ENCODE measurements at regions not wholly inside any gene's neighbourhood (a gene's known extent, or its start where the extent isn't known, plus 50 kb on each side); places are given as distances from the start of the nearest gene placed in this dataset.
A peak's percentile ranks its signal among the peaks of the same experiment; 100 is the strongest.

GRCh38 chr13:50389726-50390125 is 374.5 kb downstream of the KCNRG start:
- no peaks in the 10 kb centered on the region for H3K9me3 ChIP-seq (ENCODE audit: control insufficient read depth, insufficient read depth, low read depth, low read length)
- TF ChIP-seq CTCF (conservative IDR thresholded peaks at IDR 0.05 in 1 of 2, IDR thresholded peaks at IDR 0.05 in 1 of 2; ENCODE audit: low read depth in 1 of 2, low read length in 2 of 2) (no peak), EZH2 (IDR thresholded peaks at IDR 0.05; ENCODE audit: low read length, missing control alignments) (no peak)
- no peak overlapping the region for H3K9ac ChIP-seq (ENCODE audit: insufficient read depth, low read length)
- no peak overlapping the region for H3K27ac ChIP-seq (ENCODE audit: insufficient read depth, low read length)
- DNase-seq (ENCODE audit: low read depth in 2 of 2), result peak in 1 of 2 donors; percentile 32
- H3K4me2 ChIP-seq (ENCODE audit: extremely low read depth, insufficient read depth, low read length), result no peak overlapping the region
- no peaks in the 10 kb centered on the region for H3K36me3 ChIP-seq (ENCODE audit: control insufficient read depth, insufficient read depth, low read length)
- no peaks in the 10 kb centered on the region for H3K27me3 ChIP-seq (ENCODE audit: control insufficient read depth, insufficient read depth, low read length)
- no peaks in the 10 kb centered on the region for H4K20me1 ChIP-seq (ENCODE audit: control insufficient read depth, extremely low read depth, insufficient read depth, low read length)
- H3K4me1 ChIP-seq (ENCODE audit: control insufficient read depth, extremely low read depth, insufficient read depth, low read length), result peaks cover 7% of the 10 kb centered on the region
- no peaks in the 10 kb centered on the region for H3K79me2 ChIP-seq (ENCODE audit: control insufficient read depth, insufficient read depth, low read length)
- no peak overlapping the region for H2AFZ ChIP-seq (ENCODE audit: low read length)
- H3K4me3 ChIP-seq (replicated peaks in 1 of 4; ENCODE audit: control extremely low read depth in 1 of 4, insufficient read depth in 1 of 4, low read depth in 3 of 4, low read length in 4 of 4), result no peak overlapping the region

- H3K9ac ChIP-seq (ENCODE audit: insufficient read depth, low read length), result no peak overlapping the region
- DNase-seq (ENCODE audit: low read depth in 2 of 2), result no peak
- no peak overlapping the region for H3K4me2 ChIP-seq (ENCODE audit: extremely low read depth, insufficient read depth, low read length)
- H4K20me1 ChIP-seq (ENCODE audit: control insufficient read depth, extremely low read depth, insufficient read depth, low read length), result no peaks in the 10 kb centered on the region
- no peak overlapping the region for H3K27ac ChIP-seq (ENCODE audit: insufficient read depth, low read length)
- H3K4me3 ChIP-seq (replicated peaks in 1 of 4; ENCODE audit: control extremely low read depth in 1 of 4, insufficient read depth in 1 of 4, low read depth in 3 of 4, low read length in 4 of 4), result no peak overlapping the region
- H2AFZ ChIP-seq (ENCODE audit: low read length), result no peak overlapping the region
- H3K79me2 ChIP-seq (ENCODE audit: control insufficient read depth, insufficient read depth, low read length), result no peaks in the 10 kb centered on the region
- H3K27me3 ChIP-seq (ENCODE audit: control insufficient read depth, insufficient read depth, low read length), result no peaks in the 10 kb centered on the region
- no peaks in the 10 kb centered on the region for H3K36me3 ChIP-seq (ENCODE audit: control insufficient read depth, insufficient read depth, low read length)
- no peaks in the 10 kb centered on the region for H3K9me3 ChIP-seq (ENCODE audit: control insufficient read depth, insufficient read depth, low read depth, low read length)
- no peak for TF ChIP-seq CTCF (conservative IDR thresholded peaks at IDR 0.05 in 1 of 2, IDR thresholded peaks at IDR 0.05 in 1 of 2; ENCODE audit: low read depth in 1 of 2, low read length in 2 of 2)
- H3K4me1 ChIP-seq (ENCODE audit: control insufficient read depth, extremely low read depth, insufficient read depth, low read length), result peaks cover 7% of the 10 kb centered on the region
These were observed 375.4 kb downstream of the KCNRG start for GRCh38 chr13:50390503-50391248.

GRCh38 chr13:50392977-50393376 is 377.7 kb downstream of the KCNRG start:
- no peak for DNase-seq (ENCODE audit: low read depth in 2 of 2)
- no peak overlapping the region for H3K9ac ChIP-seq (ENCODE audit: insufficient read depth, low read length)
- no peak overlapping the region for H3K27ac ChIP-seq (ENCODE audit: insufficient read depth, low read length)
- no peaks in the 10 kb centered on the region for H3K4me1 ChIP-seq (ENCODE audit: control insufficient read depth, extremely low read depth, insufficient read depth, low read length)
- no peak overlapping the region for H3K4me3 ChIP-seq (replicated peaks in 1 of 4; ENCODE audit: control extremely low read depth in 1 of 4, insufficient read depth in 1 of 4, low read depth in 3 of 4, low read length in 4 of 4)
- no peaks in the 10 kb centered on the region for H3K36me3 ChIP-seq (ENCODE audit: control insufficient read depth, insufficient read depth, low read length)
- H3K9me3 ChIP-seq (ENCODE audit: control insufficient read depth, insufficient read depth, low read depth, low read length), result no peaks in the 10 kb centered on the region
- no peaks in the 10 kb centered on the region for H4K20me1 ChIP-seq (ENCODE audit: control insufficient read depth, extremely low read depth, insufficient read depth, low read length)
- no peak overlapping the region for H2AFZ ChIP-seq (ENCODE audit: low read length)
- H3K27me3 ChIP-seq (ENCODE audit: control insufficient read depth, insufficient read depth, low read length), result no peaks in the 10 kb centered on the region
- no peak for TF ChIP-seq CTCF (conservative IDR thresholded peaks at IDR 0.05 in 1 of 2, IDR thresholded peaks at IDR 0.05 in 1 of 2; ENCODE audit: low read depth in 1 of 2, low read length in 2 of 2)
- no peak for TF ChIP-seq EZH2 (IDR thresholded peaks at IDR 0.05; ENCODE audit: low read length, missing control alignments)
- no peak overlapping the region for H3K4me2 ChIP-seq (ENCODE audit: extremely low read depth, insufficient read depth, low read length)
- no peaks in the 10 kb centered on the region for H3K79me2 ChIP-seq (ENCODE audit: control insufficient read depth, insufficient read depth, low read length)

All from fibroblast of lung (primary cell).